ENCODE measurements at regions not wholly inside any gene's neighbourhood (a gene's known extent, or its start where the extent isn't known, plus 50 kb on each side); places are given as distances from the start of the nearest gene placed in this dataset.
"Not testable (repeated sequence)": the region's sequence is repeated elsewhere in the genome, so short reads cannot be mapped to it uniquely, and the experiment has no call there.

- no peak for DNase-seq
Measured at GRCh38 chr12:71385155-71385554, 54.4 kb upstream of the LGR5 start.

- DNase-seq, result not testable (repeated sequence)
Measured at GRCh38 chr12:71376711-71377355, 62.8 kb upstream of the LGR5 start.

- DNase-seq, result peak in 1 of 5 experiments; percentile 6
Measured at GRCh38 chr12:71371122-71371521, 68.5 kb upstream of the LGR5 start.

GRCh38 chr12:71360013-71360412 lies 79.6 kb upstream of the LGR5 start:
- DNase-seq, result no peak

GRCh38 chr12:71356569-71356968 lies 83.0 kb upstream of the LGR5 start:
- DNase-seq, result no peak

GRCh38 chr12:71354871-71355270 lies 84.7 kb upstream of the LGR5 start:
- no peak for DNase-seq

GRCh38 chr12:71353607-71354006 lies 86.0 kb upstream of the LGR5 start:
- no peak for DNase-seq

- no peak for DNase-seq
Measured at GRCh38 chr12:71349950-71350349, 89.6 kb upstream of the LGR5 start.

GRCh38 chr12:71338933-71339332 lies 100.7 kb upstream of the LGR5 start:
- no peak for DNase-seq

GRCh38 chr12:71335963-71336257 lies 103.7 kb upstream of the LGR5 start:
- DNase-seq, result no peak

GRCh38 chr12:71335151-71335962 lies 104.2 kb upstream of the LGR5 start:
- DNase-seq, result no peak

GRCh38 chr12:71333418-71333817 lies 106.2 kb upstream of the LGR5 start:
- DNase-seq, result no peak

GRCh38 chr12:71329956-71330355 lies 109.6 kb upstream of the LGR5 start:
- DNase-seq, result no peak

GRCh38 chr12:71321531-71321930 lies 118.1 kb upstream of the LGR5 start:
- DNase-seq, result no peak

GRCh38 chr12:71321130-71321529 lies 118.5 kb upstream of the LGR5 start:
- DNase-seq, result no peak

GRCh38 chr12:71315328-71315985 lies 124.1 kb upstream of the LGR5 start:
- DNase-seq, result no peak

GRCh38 chr12:71312768-71313403 lies 126.7 kb upstream of the LGR5 start:
- no peak for DNase-seq

GRCh38 chr12:71311611-71312010 lies 128.0 kb upstream of the LGR5 start:
- not testable (repeated sequence) for DNase-seq

GRCh38 chr12:71306808-71307207 lies 132.8 kb upstream of the LGR5 start:
- no peak for DNase-seq

GRCh38 chr12:71304306-71304705 lies 135.3 kb upstream of the LGR5 start:
- DNase-seq, result no peak

GRCh38 chr12:71303199-71303598 lies 136.4 kb upstream of the LGR5 start:
- no peak for DNase-seq

GRCh38 chr12:71300772-71301675 lies 138.6 kb upstream of the LGR5 start:
- no peak for DNase-seq
